ENCODE measurements at regions not wholly inside any gene's neighbourhood (a gene's known extent, or its start where the extent isn't known, plus 50 kb on each side); places are given as distances from the start of the nearest gene placed in this dataset.
"Not testable (repeated sequence)": the region's sequence is repeated elsewhere in the genome, so short reads cannot be mapped to it uniquely, and the experiment has no call there.

DNA sequence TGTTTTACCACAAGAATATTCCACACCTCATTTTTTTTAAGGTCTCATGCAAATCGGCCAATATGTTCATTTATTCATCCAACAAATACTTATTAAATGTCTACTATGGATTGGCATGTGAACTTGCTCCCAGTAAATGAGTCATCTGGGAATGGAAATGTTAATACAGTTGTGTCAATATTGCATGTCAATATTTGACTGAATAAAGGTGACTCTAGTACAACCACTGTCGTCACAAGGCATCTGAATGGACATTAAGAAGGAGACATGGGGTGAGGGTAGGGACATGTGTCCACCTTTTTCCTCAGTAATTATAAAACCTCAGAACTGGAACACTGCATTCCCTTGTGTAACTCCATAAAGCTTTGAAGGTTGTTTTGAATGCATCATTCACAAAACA lies 365.4 kb downstream of the ADCYAP1 start:
- no peak for DNase-seq (ENCODE audit: low spot score)
- no peak for FAIRE-seq

DNA sequence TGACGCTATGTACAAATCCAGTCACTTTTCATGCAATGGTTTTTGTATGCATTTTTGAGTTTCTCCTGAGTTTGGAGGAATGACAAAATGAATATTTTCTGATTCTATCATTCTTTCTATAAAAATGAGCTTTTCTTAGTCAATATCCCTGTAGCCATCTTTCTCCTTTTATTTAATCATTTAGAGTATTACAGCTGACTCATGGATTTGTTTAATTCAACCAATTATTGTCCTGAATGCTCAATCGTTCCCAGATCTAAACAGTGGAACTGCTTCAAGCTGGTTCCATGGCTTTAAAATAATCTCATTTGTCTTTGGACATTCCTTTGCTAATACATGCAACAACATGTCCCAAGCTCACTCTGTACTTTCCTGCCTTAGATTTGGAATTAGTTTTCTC lies 368.8 kb downstream of the ADCYAP1 start:
- DNase-seq (ENCODE audit: low spot score) = no peak
- no peak for FAIRE-seq

GRCh38 chr18:1292167-1292566 lies 387.5 kb downstream of the ADCYAP1 start:
- DNase-seq (ENCODE audit: low spot score) = no peak
- no peak for FAIRE-seq

GRCh38 chr18:1294229-1294628 lies 389.6 kb downstream of the ADCYAP1 start:
- FAIRE-seq (no peak), DNase-seq (ENCODE audit: low spot score) (no peak)

GRCh38 chr18:1296237-1296636 lies 391.6 kb downstream of the ADCYAP1 start:
- FAIRE-seq (no peak), DNase-seq (ENCODE audit: low spot score) (no peak)

DNA sequence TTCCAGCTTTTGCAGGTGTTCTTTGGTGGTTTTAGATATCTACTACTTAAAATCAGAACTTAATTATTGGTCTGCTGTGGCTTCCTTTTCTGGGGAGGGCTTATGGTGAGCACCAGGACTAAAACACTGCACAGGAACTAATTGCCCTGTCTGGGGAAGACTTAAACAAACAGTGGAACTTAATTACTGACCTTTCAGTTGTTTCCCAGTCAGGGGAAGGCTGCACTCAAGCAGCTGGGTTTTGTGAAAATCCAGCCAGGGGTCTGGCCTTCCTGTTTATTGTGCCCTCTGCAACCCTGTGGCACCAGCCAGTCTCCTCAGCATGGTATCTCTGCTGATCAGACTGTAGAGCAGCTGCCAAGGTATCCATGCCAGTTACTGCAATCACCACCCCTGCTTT lies 398.2 kb downstream of the ADCYAP1 start:
- FAIRE-seq = no peak

GRCh38 chr18:1304392-1304992 lies 399.8 kb downstream of the ADCYAP1 start:
- DNase-seq (ENCODE audit: low spot score) (no peak), FAIRE-seq (no peak)

More for the DNA sequence above, 398.2 kb downstream of the ADCYAP1 start:
- DNase-seq (ENCODE audit: low spot score) = no peak

GRCh38 chr18:1306641-1307040 lies 402.0 kb downstream of the ADCYAP1 start:
- DNase-seq (ENCODE audit: low spot score) (no peak), FAIRE-seq (no peak)

DNA sequence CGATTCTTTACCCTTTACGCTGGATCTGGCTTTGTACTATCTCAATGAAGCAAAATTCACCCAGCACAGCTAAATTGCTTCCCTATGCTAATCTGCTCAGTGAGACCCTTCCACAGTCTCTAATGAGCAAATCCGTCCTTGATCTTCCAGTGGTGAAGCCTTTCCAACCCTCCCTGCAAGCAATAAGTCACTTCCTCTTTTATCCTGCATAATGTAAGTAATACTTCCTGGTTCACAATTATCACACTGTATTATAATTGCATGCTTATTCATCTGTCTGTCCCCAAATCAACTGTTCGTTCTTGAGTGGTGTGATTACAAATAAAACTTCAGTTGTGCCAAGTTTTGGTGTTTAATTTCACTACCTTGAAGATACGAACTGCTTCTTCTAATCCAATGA lies 404.0 kb downstream of the ADCYAP1 start:
- no peak for DNase-seq (ENCODE audit: low spot score)
- no peak for FAIRE-seq

GRCh38 chr18:1311376-1311775 lies 406.7 kb downstream of the ADCYAP1 start:
- no peak for FAIRE-seq
- no peak for DNase-seq (ENCODE audit: low spot score)

DNA sequence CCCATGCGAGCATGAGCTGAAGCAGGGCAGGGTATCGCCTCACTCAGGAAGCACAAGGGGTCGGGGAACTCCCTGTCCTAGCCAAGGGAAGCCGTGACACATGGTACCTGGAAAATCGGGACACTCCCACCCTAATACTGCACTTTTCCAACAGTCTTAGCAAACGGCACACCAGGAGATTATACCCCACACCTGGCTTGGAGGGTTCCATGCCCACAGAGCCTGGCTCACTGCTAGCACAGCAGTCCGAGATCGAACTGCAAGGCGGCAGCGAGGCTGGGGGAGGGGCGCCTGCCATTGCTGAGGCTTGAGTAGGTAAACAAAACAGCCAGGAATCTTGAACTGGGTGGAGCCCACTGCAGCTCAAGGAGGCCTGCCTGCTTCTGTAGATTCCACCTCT lies 430.7 kb downstream of the ADCYAP1 start:
- FAIRE-seq = not testable (repeated sequence)

DNA sequence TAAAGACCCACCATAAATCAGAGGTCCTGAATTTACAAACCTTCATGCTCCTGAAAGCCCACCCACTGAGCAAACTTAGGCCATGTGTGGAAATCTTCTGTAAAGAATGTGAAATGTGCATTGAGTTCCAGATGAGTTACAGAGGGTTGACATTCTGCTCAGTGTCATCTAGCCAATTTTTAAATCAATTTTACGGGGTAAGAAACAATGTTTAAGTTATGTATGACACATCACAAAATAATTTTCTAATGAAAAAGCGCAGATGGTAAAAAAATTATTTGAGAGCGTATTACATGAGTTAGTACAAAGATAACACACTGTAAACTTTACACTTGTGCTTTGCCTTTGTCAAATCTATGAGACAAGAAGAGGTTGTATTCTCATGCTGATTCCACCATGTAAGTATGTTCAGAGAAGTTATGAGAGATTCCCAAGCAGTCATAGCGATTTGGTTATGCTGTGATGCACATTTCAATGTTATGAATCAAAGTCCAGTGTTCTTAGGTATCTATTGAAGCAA lies 446.3 kb downstream of the ADCYAP1 start:
- DNase-seq (ENCODE audit: low spot score) (no peak), FAIRE-seq (no peak)

More for the DNA sequence above, 430.7 kb downstream of the ADCYAP1 start:
- not testable (repeated sequence) for DNase-seq (ENCODE audit: low spot score)

- FAIRE-seq (no peak), DNase-seq (ENCODE audit: low spot score) (no peak)
These were observed 448.4 kb downstream of the ADCYAP1 start for GRCh38 chr18:1353025-1353424.

DNA sequence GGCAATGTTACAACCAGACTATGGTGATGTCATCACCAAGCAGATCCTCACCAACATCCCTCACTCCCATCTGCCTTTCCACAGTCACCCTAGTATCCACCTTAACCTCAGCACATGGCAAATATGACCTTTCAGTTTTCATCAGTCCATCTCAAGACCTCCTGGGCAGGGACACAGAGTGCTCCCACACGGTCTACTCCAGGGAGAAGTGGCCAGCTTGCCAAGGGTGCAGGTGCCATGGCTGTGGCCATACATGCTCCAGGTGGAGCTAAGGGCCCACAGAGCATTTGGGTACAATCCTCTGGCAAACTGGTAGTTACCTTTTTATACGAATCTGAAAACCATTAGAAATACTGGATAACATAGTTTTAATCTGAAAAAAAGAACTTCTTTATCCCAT lies 453.1 kb downstream of the ADCYAP1 start:
- FAIRE-seq = no peak
- no peak for DNase-seq (ENCODE audit: low spot score)

DNA sequence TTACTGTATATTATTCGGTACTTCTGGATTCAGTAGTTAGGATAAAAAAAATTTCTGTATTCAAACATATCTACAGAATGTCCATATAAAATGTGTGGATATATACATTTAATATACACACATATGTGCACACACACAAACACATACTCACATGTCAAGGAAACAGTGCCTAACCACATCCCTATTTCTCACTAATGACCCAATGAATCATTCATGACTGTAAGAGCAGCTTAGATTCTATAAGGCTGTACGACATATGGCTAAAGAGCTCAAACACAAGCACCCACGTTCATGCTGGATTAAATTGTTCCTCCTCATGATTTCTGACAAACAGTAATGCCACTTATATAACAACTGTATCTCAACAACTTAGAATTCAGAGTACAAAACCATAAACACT lies 457.3 kb downstream of the ADCYAP1 start:
- DNase-seq (ENCODE audit: low spot score) (no peak), FAIRE-seq (no peak)

DNA sequence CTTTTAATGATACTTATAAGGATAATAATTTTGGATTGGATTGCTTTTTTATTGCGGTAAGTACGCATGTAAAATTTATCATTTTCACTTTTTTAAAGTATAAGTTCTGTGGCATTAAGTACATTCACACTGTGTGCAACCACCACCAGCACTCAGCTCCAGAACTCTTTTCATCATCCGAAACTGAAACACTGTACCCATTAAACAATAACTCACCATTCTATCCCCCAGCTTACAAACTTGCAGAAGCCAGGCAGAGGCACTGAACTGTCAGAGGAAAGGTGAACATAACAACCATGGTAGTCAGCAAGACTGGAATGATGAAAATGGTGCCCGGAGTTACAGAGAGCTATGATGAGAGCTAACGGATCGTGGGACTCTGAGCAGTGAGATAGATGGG lies 465.9 kb downstream of the ADCYAP1 start:
- no peak for DNase-seq (ENCODE audit: low spot score)
- no peak for FAIRE-seq

DNA sequence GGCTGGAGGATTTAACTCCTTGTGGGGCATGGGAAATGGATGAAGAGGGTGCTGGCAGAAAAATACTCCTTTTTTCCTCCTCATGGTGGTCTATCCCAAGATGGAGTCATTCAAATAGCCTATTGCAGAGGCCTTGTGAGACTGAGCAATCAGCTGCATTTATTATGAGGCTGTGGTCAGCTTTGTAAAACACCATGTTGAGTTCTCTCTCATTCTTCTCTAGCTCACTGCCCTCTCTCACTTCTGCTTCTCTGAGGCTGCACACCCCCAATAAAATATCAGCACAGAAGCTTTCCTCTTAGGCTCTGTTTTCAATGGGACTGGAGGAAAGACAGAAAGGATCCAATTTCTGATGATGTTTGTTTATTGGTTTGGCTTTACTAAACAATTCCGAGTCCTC lies 467.1 kb downstream of the ADCYAP1 start:
- FAIRE-seq (no peak), DNase-seq (ENCODE audit: low spot score) (no peak)

DNA sequence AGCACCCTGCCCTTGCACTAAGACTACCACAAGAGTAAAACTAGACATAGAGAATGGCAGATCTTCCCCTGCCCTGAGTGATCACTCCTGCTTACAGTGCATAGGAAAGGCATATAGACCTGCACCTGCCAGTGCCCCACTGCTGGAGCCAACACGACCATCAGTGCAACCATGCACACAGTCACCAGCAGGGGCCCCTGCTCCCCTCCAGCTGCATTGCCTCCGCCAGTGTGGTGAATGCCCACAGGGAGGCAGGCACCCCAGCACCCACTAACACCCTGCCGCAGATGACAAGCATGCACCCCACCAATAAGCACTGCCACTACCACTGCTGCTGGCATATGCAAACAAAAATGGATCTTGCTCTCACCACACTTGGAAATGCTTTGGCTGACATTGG lies 478.8 kb downstream of the ADCYAP1 start:
- FAIRE-seq = no peak
- no peak for DNase-seq (ENCODE audit: low spot score)

GRCh38 chr18:1388468-1388867 lies 483.8 kb downstream of the ADCYAP1 start:
- DNase-seq (ENCODE audit: low spot score); FAIRE-seq: not testable (repeated sequence)

DNA sequence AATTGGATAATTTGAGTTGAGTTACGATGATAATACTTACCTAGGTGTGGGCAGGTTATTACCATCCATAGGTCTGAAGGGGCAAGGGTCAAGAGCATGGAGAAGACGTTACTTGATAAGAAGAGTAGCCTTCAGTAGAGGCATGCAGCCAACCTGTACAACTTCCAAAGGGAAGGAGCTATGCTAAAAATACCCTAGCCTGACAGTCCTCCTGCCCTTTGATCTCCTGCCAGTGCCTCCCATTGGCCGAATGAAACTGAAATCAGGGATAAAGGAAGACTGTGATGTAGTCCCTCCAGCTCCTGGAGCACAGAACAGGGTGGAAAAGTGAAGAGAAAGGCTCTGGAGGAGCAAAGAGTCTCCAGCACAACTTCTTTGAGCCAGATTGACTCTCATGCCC lies 487.4 kb downstream of the ADCYAP1 start:
- no peak for FAIRE-seq
- DNase-seq (ENCODE audit: low spot score) = no peak

DNA sequence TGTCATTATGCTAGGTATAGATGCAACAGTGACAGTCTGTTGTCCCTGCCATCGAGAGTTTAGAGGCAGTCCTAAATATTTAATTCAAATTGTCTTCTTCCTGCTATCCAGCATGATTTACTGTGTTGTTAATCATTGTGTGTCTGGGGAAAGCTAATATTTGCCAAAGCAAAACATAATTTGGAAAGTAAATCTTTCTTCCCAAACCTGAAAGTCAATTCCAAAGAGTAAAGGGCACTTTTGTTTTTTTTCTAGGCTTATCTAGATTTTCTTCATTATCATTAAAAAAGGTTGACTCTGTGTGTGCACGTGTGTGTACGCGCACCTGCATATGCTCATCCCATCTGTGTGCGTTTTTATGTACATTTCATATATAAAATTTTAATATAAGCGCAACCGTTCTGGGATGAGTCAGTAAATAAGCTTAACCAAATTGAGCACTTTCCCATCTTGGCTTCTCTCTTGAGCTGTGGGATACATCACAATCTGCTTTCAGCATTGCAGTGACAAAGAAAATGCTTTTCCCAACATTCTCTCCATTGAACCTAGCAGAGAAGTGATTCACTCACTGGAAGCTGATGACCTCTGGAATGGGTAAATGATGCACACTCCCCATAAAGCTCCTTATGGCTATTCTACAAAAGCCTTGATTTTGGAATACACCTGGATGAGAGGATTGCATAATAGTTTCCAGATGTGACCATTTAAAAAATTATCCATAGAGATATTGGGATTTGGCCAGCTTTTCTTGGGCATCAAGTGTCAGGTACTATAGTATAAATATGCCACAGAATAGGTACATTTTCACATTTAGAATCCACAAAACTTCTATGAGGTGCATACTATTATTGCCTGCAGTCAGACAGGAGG lies 488.4 kb downstream of the ADCYAP1 start:
- DNase-seq (ENCODE audit: low spot score) = no peak
- FAIRE-seq = no peak

DNA sequence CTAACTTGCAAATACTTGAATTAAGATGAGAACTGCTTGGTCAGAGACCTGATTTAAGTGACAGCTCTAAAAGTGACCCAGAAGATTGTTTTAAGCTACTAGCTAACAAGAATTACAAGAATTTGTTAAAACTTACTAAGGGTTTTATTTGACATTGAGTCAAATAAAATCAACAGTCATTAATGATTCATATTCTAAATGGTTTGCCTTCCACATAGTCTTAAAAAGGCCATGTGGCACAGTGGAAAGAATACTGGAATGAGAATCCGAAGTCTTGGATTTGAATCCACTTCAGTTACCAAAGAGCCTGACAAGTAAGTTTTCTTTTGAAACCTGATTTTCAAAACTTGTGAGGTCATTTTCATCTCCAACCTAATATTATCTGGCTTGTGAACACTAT lies 489.3 kb downstream of the ADCYAP1 start:
- DNase-seq (ENCODE audit: low spot score) (no peak), FAIRE-seq (no peak)

- FAIRE-seq = no peak
- no peak for DNase-seq (ENCODE audit: low spot score)
These were observed 489.8 kb downstream of the ADCYAP1 start for GRCh38 chr18:1394426-1394825.

All from RCC 7860 (cell line).